T-cell (primary cell): ENCODE measurements at regions not wholly inside any gene's neighbourhood (a gene's known extent, or its start where the extent isn't known, plus 50 kb on each side); places are given as distances from the start of the nearest gene placed in this dataset.
A peak's percentile ranks its signal among the peaks of the same experiment; 100 is the strongest.
"Not testable (repeated sequence)": the region's sequence is repeated elsewhere in the genome, so short reads cannot be mapped to it uniquely, and the experiment has no call there.

ENCODE experiments used
- ATAC-seq, 4 experiments: fragments of 200-7000 bp in 3 of 4; fragments of 150-1000 bp in 1 of 4; cut with Tn5 transposase; replicated peaks in 1 of 4; 1 replicate in 3 of 4; 2 replicates in 1 of 4; pipeline ENCODE4 v1.10.0; 2021; ENCODE audit warnings: moderate library complexity in 3 of 4, mild to moderate bottlenecking in 2 of 4, moderate number of reproducible peaks in 1 of 4
- CTCF ChIA-PET, 2 donors: fragments of 300-600 bp; sonication (Branson Sonifier 250); formaldehyde crosslinking; loops; one replicate each; lab custom pipeline; 2022; ENCODE audit warnings: antibody characterized with exemption in 2 of 2; lab: Charles Lee
- POLR2A ChIA-PET, 2 donors: fragments of 300-600 bp; sonication (Branson Sonifier 250); formaldehyde crosslinking; loops; one replicate each; lab custom pipeline; 2022; ENCODE audit warnings: antibody characterized with exemption in 2 of 2; lab: Charles Lee
- DNase-seq, 35 experiments: peaks; one replicate each; pipeline versions ENCODE4 v3.0.0 to v3.0.0-alpha.2; 2013 to 2023
- H3K27ac ChIP-seq: one replicate; pipeline ENCODE4 v1.5.1; 2013; ENCODE audit warnings: low read length
- H3K27me3 ChIP-seq, 2 experiments: replicated peaks in 1 of 2; 1 replicate in 1 of 2; 2 replicates in 1 of 2; pipeline versions ENCODE4 v1.6.1 to v1.7.0; 2013; ENCODE audit warnings: low read length in 1 of 2, mixed read lengths in 1 of 2; ENCODE audit not compliant: control insufficient read depth in 2 of 2, insufficient read depth in 2 of 2; ENCODE audit errors: extremely low read depth in 1 of 2
- H3K36me3 ChIP-seq, 2 donors: 1 replicate in 1 of 2; 2 replicates in 1 of 2; pipeline versions ENCODE4 v1.6.1 to v1.7.0; 2013; ENCODE audit warnings: low read length in 1 of 2; ENCODE audit not compliant: control insufficient read depth in 2 of 2, insufficient read depth in 1 of 2; ENCODE audit errors: extremely low read depth in 1 of 2
- H3K4me1 ChIP-seq, 2 experiments: 1 replicate in 1 of 2; 2 replicates in 1 of 2; pipeline versions ENCODE4 v1.6.1 to v1.7.0; 2013; ENCODE audit warnings: low read length in 2 of 2, mixed read lengths in 1 of 2; ENCODE audit not compliant: insufficient read depth in 2 of 2, control insufficient read depth in 1 of 2; ENCODE audit errors: extremely low read depth in 1 of 2
- H3K4me3 ChIP-seq, 2 donors: 1 replicate in 1 of 2; 2 replicates in 1 of 2; pipeline versions ENCODE4 v1.5.1 to v1.7.0; 2013; ENCODE audit warnings: mild to moderate bottlenecking in 2 of 2, low read length in 1 of 2, moderate library complexity in 1 of 2; ENCODE audit not compliant: control insufficient read depth in 1 of 2; ENCODE audit errors: extremely low read depth in 1 of 2
- H3K9me3 ChIP-seq: 2 replicates; pipeline ENCODE4 v1.7.0; 2013
- H3K27ac Mint-ChIP-seq, 2 donors: one replicate each; pipeline ENCODE4 v1.8.0; 2020 to 2021; ENCODE audit warnings: mild to moderate bottlenecking in 2 of 2, mixed read lengths in 2 of 2
- H3K27me3 Mint-ChIP-seq, 2 donors: one replicate each; pipeline ENCODE4 v1.8.0; 2021 to 2022; ENCODE audit warnings: mixed read lengths in 2 of 2
- H3K36me3 Mint-ChIP-seq: one replicate; pipeline ENCODE4 v1.8.0; 2021; ENCODE audit warnings: mixed read lengths
- H3K4me1 Mint-ChIP-seq, 3 donors: one replicate each; pipeline ENCODE4 v1.8.0; 2020 to 2022; ENCODE audit warnings: mixed read lengths in 3 of 3, mild to moderate bottlenecking in 1 of 3
- H3K4me3 Mint-ChIP-seq, 3 donors: one replicate each; pipeline ENCODE4 v1.8.0; 2020 to 2022; ENCODE audit warnings: mild to moderate bottlenecking in 3 of 3, mixed read lengths in 3 of 3, moderate library complexity in 3 of 3
- H3K9me3 Mint-ChIP-seq, 3 donors: one replicate each; pipeline ENCODE4 v1.8.0; 2020 to 2022; ENCODE audit warnings: mixed read lengths in 3 of 3
- WGBS: methylation state at CpG from one replicate; pipeline ENCODE4 v1.1.5; 2013; ENCODE audit warnings: missing lambda C conversion rate; ENCODE audit not compliant: insufficient coverage; 5-methylcytosine and 5-hydroxymethylcytosine counted together

- POLR2A ChIA-PET = no interaction called here
- Mint-ChIP-seq H3K9me3 (peaks cover 0 to 9% (median 0%) of the 10 kb centered on the region in 3 donors), H3K27me3 (no peaks in the 10 kb centered on the region), H3K4me1 (no peaks in the 10 kb centered on the region), H3K27ac (no peak overlapping the region), H3K36me3 (no peaks in the 10 kb centered on the region), H3K4me3 (no peak overlapping the region)
- Histone ChIP-seq H3K4me1 (peaks cover 0 to 2% of the 10 kb centered on the region in 2 experiments), H3K36me3 (no peaks in the 10 kb centered on the region), H3K27me3 (no peaks in the 10 kb centered on the region), H3K27ac (no peak overlapping the region), H3K9me3 (no peaks in the 10 kb centered on the region), H3K4me3 (no peak overlapping the region)
- ATAC-seq = no peak
- DNase-seq = no peak
- WGBS = no CpG with 5 or more reads among the region's 1 CpG
- CTCF ChIA-PET = no interaction called here
These were observed 407.9 kb upstream of the GRM7 start for GRCh38 chr3:6452974-6453373.

GRCh38 chr3:6455031-6455430, 405.9 kb upstream of the GRM7 start:
- no peak overlapping the region for H3K27ac Mint-ChIP-seq
- CTCF ChIA-PET = interaction anchor here in 1 of 2 donors (0.9 kb wide), 1 partner anchor 18 kb away, joined by 6 read pairs; no protein-coding TSS in a partner anchor

GRCh38 chr3:6467186-6467585, 393.7 kb upstream of the GRM7 start:
- Mint-ChIP-seq H3K4me1 (no peaks in the 10 kb centered on the region), H3K27me3 (no peaks in the 10 kb centered on the region), H3K4me3 (no peak overlapping the region), H3K36me3 (no peaks in the 10 kb centered on the region), H3K27ac (no peak overlapping the region), H3K9me3 (peaks cover 8 to 18% (median 15%) of the 10 kb centered on the region in 3 donors)
- Histone ChIP-seq H3K4me3 (no peak overlapping the region), H3K36me3 (no peaks in the 10 kb centered on the region), H3K27ac (no peak overlapping the region), H3K27me3 (no peaks in the 10 kb centered on the region), H3K4me1 (no peaks in the 10 kb centered on the region), H3K9me3 (no peaks in the 10 kb centered on the region)
- ChIA-PET CTCF (no interaction called here), POLR2A (no interaction called here)
- no peak for DNase-seq
- no peak for ATAC-seq

More at GRCh38 chr3:6455031-6455430, 405.9 kb upstream of the GRM7 start:
- Histone ChIP-seq H3K9me3 (no peaks in the 10 kb centered on the region), H3K4me3 (no peak overlapping the region), H3K36me3 (no peaks in the 10 kb centered on the region), H3K4me1 (no peaks in the 10 kb centered on the region), H3K27me3 (no peaks in the 10 kb centered on the region), H3K27ac (no peak overlapping the region)
- no peaks in the 10 kb centered on the region for H3K36me3 Mint-ChIP-seq
- H3K27me3 Mint-ChIP-seq = no peaks in the 10 kb centered on the region
- peaks cover 0 to 9% (median 0%) of the 10 kb centered on the region in 3 donors for H3K9me3 Mint-ChIP-seq
- H3K4me3 Mint-ChIP-seq = no peak overlapping the region
- DNase-seq (no peak), ATAC-seq (no peak)
- no peaks in the 10 kb centered on the region for H3K4me1 Mint-ChIP-seq
- 100% methylated on average over 1 of the region's 3 CpGs for WGBS
- POLR2A ChIA-PET = no interaction called here

- no peaks in the 10 kb centered on the region for H3K27me3 ChIP-seq
- no peaks in the 10 kb centered on the region for H3K4me1 ChIP-seq
- WGBS = 97% methylated on average over 5 of the region's 7 CpGs
- H3K4me3 Mint-ChIP-seq = no peak overlapping the region
- H3K9me3 Mint-ChIP-seq = peaks cover 6 to 10% (median 10%) of the 10 kb centered on the region in 3 donors
- no peaks in the 10 kb centered on the region for H3K36me3 Mint-ChIP-seq
- no peaks in the 10 kb centered on the region for H3K4me1 Mint-ChIP-seq
- DNase-seq (no peak), ATAC-seq (no peak)
- no peaks in the 10 kb centered on the region for H3K36me3 ChIP-seq
- no peaks in the 10 kb centered on the region for H3K9me3 ChIP-seq
- no peak overlapping the region for H3K27ac Mint-ChIP-seq
- no peak overlapping the region for H3K27ac ChIP-seq
- ChIA-PET POLR2A (interaction anchor here in 1 of 2 donors (0.7 kb wide), 1 partner anchor 463 kb away, joined by 4 read pairs; no protein-coding TSS in a partner anchor), CTCF (interaction anchor here in 1 of 2 donors (0.6 kb wide), 1 partner anchor 13 kb away, joined by 3 read pairs; no protein-coding TSS in a partner anchor)
- H3K27me3 Mint-ChIP-seq = no peaks in the 10 kb centered on the region
- H3K4me3 ChIP-seq = no peak overlapping the region
These were observed 392.3 kb upstream of the GRM7 start for GRCh38 chr3:6468589-6468988.

GRCh38 chr3:6471744-6472143, 389.2 kb upstream of the GRM7 start:
- Mint-ChIP-seq H3K4me3 (no peak overlapping the region), H3K36me3 (no peaks in the 10 kb centered on the region), H3K4me1 (no peaks in the 10 kb centered on the region), H3K9me3 (peaks cover 5 to 8% (median 6%) of the 10 kb centered on the region in 3 donors), H3K27ac (no peak overlapping the region), H3K27me3 (no peaks in the 10 kb centered on the region)
- Histone ChIP-seq H3K9me3 (no peaks in the 10 kb centered on the region), H3K27ac (no peak overlapping the region), H3K36me3 (no peaks in the 10 kb centered on the region), H3K4me1 (no peaks in the 10 kb centered on the region), H3K27me3 (no peaks in the 10 kb centered on the region), H3K4me3 (no peak overlapping the region)
- POLR2A ChIA-PET = no interaction called here
- CTCF ChIA-PET = no interaction called here
- DNase-seq (no peak), ATAC-seq (no peak)
- WGBS = 95% methylated on average over 4 of the region's 8 CpGs

GRCh38 chr3:6490487-6491327, 370.2 kb upstream of the GRM7 start:
- Mint-ChIP-seq H3K4me3 (peak overlapping the region in 1 of 3 donors; percentile 23), H3K27ac (peak overlapping the region in 1 of 2 donors; percentile 58)
- H3K27ac ChIP-seq, DNase-seq, H3K27me3 ChIP-seq, ATAC-seq, CTCF ChIA-PET, H3K9me3 Mint-ChIP-seq, POLR2A ChIA-PET, H3K27me3 Mint-ChIP-seq, H3K36me3 ChIP-seq, H3K4me1 Mint-ChIP-seq, H3K36me3 Mint-ChIP-seq, H3K4me3 ChIP-seq, H3K4me1 ChIP-seq, H3K9me3 ChIP-seq: not testable (repeated sequence)
- WGBS = 89% methylated on average over 8 of the region's 34 CpGs
